ENCODE measurements at regions not wholly inside any gene's neighbourhood (a gene's known extent, or its start where the extent isn't known, plus 50 kb on each side); places are given as distances from the start of the nearest gene placed in this dataset.

DNA sequence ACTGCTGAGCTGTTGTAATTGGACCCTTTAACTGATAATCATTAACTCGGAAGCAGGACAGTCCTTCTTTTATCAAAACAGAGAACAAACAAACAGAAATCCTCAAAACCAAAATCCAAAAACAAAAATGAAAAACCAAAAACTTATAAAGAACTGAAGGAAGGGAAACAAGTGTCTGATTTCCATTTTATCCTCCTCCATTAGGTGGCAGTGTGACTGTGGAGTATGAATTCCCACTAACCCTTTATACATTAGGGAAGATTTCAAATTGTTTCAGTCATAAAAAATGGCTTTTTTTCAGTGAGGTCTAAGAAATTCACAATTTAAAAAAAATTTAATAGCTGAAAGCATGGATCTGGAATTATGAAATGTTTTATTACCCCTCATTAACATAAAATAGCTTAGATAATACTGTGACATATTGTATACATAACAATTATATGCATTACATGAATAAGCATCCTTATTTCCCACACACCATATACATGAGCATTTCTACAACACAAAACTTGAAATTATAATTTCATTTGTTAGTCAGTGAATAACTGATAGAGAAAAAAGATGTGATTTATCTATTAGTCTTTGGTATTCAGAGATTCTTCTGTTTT, 1074.3 kb upstream of the PCDH9 start:
- no peak for DNase-seq (ENCODE audit: low read depth)
- no peak overlapping the region for H3K4me3 ChIP-seq (ENCODE audit: low read length)
- TF ChIP-seq, protein P1, sequence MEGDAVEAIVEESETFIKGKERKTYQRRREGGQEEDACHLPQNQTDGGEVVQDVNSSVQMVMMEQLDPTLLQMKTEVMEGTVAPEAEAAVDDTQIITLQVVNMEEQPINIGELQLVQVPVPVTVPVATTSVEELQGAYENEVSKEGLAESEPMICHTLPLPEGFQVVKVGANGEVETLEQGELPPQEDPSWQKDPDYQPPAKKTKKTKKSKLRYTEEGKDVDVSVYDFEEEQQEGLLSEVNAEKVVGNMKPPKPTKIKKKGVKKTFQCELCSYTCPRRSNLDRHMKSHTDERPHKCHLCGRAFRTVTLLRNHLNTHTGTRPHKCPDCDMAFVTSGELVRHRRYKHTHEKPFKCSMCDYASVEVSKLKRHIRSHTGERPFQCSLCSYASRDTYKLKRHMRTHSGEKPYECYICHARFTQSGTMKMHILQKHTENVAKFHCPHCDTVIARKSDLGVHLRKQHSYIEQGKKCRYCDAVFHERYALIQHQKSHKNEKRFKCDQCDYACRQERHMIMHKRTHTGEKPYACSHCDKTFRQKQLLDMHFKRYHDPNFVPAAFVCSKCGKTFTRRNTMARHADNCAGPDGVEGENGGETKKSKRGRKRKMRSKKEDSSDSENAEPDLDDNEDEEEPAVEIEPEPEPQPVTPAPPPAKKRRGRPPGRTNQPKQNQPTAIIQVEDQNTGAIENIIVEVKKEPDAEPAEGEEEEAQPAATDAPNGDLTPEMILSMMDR (conservative IDR thresholded peaks at IDR 0.05; ENCODE audit: low read length): peak; percentile 39

GRCh38 chr13:68293631-68294030, 1063.5 kb upstream of the PCDH9 start:
- TF ChIP-seq, protein P1 (conservative IDR thresholded peaks at IDR 0.05; ENCODE audit: low read length): no peak
- H3K4me3 ChIP-seq (ENCODE audit: low read length): no peak overlapping the region

GRCh38 chr13:68292601-68293000, 1062.5 kb upstream of the PCDH9 start:
- TF ChIP-seq, protein P1 (conservative IDR thresholded peaks at IDR 0.05; ENCODE audit: low read length): no peak
- no peak for DNase-seq (ENCODE audit: low read depth)
- H3K4me3 ChIP-seq (ENCODE audit: low read length): no peak overlapping the region

More at GRCh38 chr13:68293631-68294030, 1063.5 kb upstream of the PCDH9 start:
- no peak for DNase-seq (ENCODE audit: low read depth)

GRCh38 chr13:68291595-68291994, 1061.5 kb upstream of the PCDH9 start:
- TF ChIP-seq, protein P1 (conservative IDR thresholded peaks at IDR 0.05; ENCODE audit: low read length): no peak
- DNase-seq (ENCODE audit: low read depth): no peak
- H3K4me3 ChIP-seq (ENCODE audit: low read length): no peak overlapping the region

DNA sequence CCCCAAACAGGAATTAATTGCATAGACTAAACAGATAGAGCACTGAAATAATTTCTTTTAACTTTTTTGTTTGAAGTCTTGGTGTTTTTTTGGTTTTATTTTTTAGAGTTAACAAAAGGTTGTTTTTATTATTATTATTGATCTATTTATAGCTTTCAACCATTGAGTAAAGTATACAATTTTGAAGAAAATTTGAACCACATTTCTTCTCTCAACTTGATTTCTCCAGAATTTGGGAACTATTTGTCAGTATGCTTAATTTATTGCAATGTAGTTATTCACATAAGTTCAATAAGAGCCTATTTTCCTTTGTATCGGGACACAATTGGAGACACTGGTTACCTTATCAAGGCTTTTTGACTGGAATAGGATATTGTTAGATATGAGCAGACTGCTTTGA, 1045.6 kb upstream of the PCDH9 start:
- no peak for DNase-seq (ENCODE audit: low read depth)
- TF ChIP-seq, protein P1 (conservative IDR thresholded peaks at IDR 0.05; ENCODE audit: low read length): no peak
- H3K4me3 ChIP-seq (ENCODE audit: low read length): no peak overlapping the region

DNA sequence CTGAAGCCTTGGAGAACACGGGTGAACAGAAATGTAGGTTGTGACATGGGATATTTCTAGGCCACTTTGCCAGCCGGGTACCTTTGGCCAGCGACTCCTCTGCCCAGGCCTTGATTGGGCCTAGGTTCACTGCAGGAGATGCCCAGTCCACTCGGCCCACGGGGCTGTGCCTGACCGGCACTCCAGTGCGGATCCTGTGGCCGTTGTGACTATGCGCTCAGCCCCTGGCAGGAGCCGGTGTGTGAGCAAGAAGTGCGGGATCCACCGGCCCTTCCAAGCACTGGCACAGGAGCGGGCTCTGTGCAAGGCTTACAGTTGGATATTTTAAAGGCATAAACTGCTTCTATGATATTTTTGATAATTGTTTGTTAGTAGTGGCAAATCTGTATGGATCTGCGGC, 1042.5 kb upstream of the PCDH9 start:
- H3K4me3 ChIP-seq (ENCODE audit: low read length): no peak overlapping the region
- DNase-seq (ENCODE audit: low read depth): no peak
- TF ChIP-seq, protein P1 (conservative IDR thresholded peaks at IDR 0.05; ENCODE audit: low read length): no peak

GRCh38 chr13:68264692-68265091, 1034.6 kb upstream of the PCDH9 start:
- no peak overlapping the region for H3K4me3 ChIP-seq (ENCODE audit: low read length)
- TF ChIP-seq, protein P1 (conservative IDR thresholded peaks at IDR 0.05; ENCODE audit: low read length): no peak
- DNase-seq (ENCODE audit: low read depth): no peak

Data from AG10803 (cell line).